ENCODE measurements at regions not wholly inside any gene's neighbourhood (a gene's known extent, or its start where the extent isn't known, plus 50 kb on each side); places are given as distances from the start of the nearest gene placed in this dataset.

DNA sequence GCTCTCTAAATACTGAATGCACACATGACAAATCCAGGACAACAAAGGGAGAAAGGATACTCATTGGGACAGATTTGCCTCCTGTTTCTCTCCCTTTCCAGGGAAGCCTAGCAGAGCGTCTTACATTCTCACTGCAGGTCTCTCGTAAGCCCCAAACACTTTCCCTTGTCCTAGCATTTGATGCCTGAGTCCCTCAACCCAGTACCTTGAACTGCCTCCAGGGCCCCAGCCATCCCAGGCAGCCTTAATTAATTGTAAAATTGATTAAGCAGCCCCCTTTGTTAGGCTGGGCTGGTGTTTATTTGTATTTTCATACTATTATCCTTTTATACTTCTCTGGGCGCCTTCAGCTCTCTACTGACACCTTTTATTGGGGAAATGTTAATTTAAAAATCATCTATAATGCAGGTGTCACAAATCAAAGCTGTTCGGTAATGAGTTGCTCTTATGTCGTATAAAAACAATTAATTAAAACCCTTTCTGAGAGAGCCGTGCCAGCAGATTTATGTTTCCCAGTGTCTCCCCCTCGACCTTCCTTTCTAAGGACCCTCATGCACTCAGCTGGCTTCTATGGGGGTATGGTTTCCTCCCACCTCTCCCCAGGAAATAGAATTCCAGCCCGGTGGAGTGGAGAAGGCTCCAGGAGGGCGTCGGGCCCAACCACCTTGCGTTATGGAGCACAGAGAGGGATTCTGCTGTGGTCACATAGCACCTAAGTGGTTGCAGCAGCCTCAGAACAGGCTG lies 243.8 kb downstream of the RPS24 start:
- no peak for DNase-seq

GRCh38 chr10:78278058-78278404 lies 244.4 kb downstream of the RPS24 start:
- no peak for DNase-seq

GRCh38 chr10:78279756-78280155 lies 246.1 kb downstream of the RPS24 start:
- no peak for DNase-seq

GRCh38 chr10:78280604-78281003 lies 246.9 kb downstream of the RPS24 start:
- DNase-seq = no peak

DNA sequence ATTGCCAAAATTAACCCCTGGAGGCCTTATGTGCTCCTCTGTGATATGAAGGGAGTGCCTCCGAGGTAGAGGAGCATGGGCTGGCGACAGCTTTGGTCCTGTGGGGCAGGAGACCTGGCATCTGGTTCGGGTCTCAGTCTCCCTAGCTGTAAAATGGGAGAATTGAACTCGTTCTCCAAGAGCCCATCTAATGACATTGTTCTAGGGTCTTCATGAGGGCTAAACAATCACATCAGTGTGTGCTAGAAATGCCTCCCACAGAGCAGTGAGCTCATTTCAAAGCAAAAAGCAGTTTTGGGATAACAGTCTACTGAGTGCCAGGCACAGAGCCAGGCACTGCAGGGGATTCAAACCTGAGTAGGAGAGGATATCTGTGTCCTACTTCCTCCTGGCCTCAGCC lies 248.0 kb downstream of the RPS24 start:
- no peak for DNase-seq

DNA sequence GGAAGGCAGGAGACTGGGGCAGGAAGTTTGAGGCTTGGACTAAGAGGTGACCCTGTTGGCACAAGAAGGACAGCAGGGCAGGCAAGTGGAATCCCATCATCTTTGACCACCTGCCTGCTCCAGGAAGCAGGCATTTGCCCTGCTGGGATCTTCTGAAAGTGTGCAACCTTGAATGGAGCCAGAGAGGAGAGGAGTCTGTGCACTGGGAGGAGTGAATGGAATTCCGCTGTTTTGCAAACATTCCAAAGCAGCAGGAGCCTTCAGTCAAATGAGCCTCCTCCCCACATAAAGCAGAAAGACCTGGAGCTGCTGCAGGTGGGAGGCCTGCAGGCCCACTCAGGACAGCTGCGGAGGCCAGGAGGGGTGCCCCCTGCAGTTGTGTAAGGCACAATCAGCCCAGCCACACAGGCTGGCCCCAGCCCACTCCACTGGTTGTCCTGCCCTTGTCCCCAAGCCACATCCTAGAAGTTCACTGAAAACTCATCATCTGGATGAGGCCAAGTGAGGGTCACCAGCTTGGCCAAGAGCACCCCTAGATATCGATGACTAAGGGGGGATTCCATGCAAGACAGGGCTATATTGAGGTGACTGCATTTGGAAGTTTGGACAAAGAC lies 249.5 kb downstream of the RPS24 start:
- no peak for DNase-seq

GRCh38 chr10:78284381-78284780 lies 250.7 kb downstream of the RPS24 start:
- no peak for DNase-seq

DNA sequence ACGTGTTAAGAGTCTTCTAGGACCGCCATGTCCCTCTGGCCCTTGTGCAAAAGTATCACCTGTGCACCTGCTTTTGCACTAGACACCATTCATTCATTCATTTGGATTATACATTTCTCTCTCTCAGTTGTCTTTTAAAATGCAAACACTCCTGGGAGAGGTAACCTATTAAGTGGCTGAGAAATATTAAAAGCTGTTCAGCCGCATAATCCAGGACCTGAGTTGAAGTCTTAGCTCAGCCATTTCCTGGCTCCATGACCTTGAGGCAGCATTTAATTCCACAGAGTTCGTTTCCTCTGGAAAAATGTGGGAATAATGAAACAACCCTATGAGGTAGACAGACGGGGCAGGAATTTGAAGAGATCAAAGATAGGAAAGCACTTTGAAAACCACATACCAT lies 251.6 kb downstream of the RPS24 start:
- no peak for DNase-seq

DNA sequence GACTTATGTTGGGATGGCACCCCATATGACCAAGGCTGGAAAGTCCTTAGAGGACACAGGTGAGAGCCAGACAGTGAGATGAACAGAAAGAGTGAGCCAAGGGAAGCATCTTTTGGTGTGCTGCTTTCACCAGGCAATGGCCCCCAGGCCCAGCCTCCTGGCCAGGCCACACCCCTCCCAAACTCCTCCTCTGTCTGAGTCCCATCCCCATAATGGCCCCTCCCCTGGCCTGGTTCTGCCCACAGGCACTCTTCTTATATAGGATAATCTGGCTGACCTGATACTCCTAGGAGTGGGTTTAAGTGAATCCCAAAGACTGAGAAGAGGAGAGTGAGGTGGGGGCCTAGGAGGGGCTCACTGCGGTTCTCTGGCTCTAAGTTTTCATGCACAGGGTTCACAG lies 252.5 kb downstream of the RPS24 start:
- no peak for DNase-seq

DNA sequence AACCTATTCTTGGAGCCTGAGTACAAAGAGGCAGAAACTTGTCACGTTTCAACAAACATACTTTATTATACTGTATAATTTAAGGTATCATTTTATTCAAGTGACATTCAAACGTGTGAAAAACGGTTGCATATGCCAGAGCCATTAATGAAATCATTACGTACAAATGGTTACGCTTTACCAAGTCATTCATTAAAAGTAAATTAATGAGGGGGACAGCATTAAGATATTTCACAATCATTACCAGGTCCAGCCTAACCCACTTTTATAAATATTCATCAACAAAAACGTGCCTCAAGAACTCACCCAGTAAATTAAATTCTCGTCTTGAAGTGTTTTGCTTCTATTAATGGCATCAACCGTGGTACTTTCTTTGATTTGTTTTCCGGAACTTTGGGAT lies 253.0 kb downstream of the RPS24 start:
- DNase-seq = no peak

GRCh38 chr10:78287618-78288017 lies 254.0 kb downstream of the RPS24 start:
- DNase-seq = no peak

- DNase-seq = no peak
Observed at GRCh38 chr10:78288663-78289062, 255.0 kb downstream of the RPS24 start.

DNA sequence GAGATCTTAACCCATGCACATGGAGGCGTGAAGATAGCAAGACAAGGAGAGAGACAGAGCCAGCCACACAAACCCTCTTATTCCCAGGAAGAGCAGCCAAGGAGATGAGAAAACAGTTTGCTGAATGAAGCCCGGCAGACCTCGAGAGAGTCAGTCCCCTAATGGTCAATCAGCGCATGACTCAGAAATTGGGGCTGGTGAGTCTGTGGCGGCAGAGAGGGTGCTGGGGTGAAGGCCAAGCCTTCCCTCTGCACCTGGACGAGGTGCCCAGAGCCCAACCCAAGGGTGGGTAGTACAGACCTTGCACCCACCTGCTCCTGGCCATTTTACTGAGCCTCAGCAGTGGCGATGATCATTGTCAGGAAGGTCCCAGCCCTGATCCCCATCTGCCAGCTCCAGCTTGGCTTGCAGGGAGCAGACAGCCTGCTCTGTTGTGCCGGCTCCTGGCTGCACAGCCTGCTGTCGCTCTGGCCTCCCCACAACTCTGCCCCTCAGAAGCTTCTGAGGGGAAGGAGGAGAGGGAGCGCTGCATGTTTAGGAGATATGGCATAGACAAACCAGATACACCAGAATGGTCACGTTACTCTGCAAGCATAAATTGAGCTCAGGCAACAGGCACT lies 256.6 kb downstream of the RPS24 start:
- DNase-seq = no peak

GRCh38 chr10:78291722-78292121 lies 258.1 kb downstream of the RPS24 start:
- DNase-seq = no peak

GRCh38 chr10:78292250-78292981 lies 258.8 kb downstream of the RPS24 start:
- no peak for DNase-seq

- DNase-seq = no peak
Observed at GRCh38 chr10:78292982-78293865, 259.6 kb downstream of the RPS24 start.

DNA sequence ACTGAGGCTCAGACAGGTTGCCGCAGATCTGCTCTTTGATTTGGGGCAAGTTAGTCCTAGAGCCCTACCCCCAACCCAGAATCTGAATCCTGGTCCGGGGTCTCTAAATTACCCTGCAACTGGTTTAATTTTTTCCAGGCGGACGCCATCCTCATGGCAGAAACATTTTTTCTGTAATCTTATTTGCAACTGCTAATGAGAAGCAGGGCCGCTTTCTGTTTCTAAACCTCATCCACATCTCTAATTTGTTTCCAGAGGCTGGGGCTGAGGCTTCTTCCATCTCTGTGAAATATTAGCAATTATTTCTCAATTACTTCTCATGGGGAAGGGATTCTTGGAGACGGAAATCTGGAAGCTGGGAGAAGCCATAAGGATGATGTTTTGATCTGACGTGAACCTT lies 261.6 kb downstream of the RPS24 start:
- no peak for DNase-seq

- DNase-seq = no peak
Observed at GRCh38 chr10:78296785-78297184, 263.1 kb downstream of the RPS24 start.

GRCh38 chr10:78297997-78298396 lies 264.3 kb downstream of the RPS24 start:
- DNase-seq = no peak

- DNase-seq = no peak
Observed at GRCh38 chr10:78298835-78299234, 265.2 kb downstream of the RPS24 start.

- DNase-seq = no peak
Observed at GRCh38 chr10:78299851-78300468, 266.3 kb downstream of the RPS24 start.

- no peak for DNase-seq
Observed at GRCh38 chr10:78300526-78300925, 266.9 kb downstream of the RPS24 start.

Measured in stimulated activated CD4-positive, alpha-beta T cell treated with anti-CD3 and anti-CD28 coated beads, Interleukin-4, amount 100 ng/mL, for 24 hours (primary cell).